HT1080 (cell line): ENCODE measurements at regions not wholly inside any gene's neighbourhood (a gene's known extent, or its start where the extent isn't known, plus 50 kb on each side); places are given as distances from the start of the nearest gene placed in this dataset.
"Not testable (repeated sequence)": the region's sequence is repeated elsewhere in the genome, so short reads cannot be mapped to it uniquely, and the experiment has no call there.

Experiments
- DNase-seq: peaks from one replicate; pipeline ENCODE4 v3.0.0-alpha.2; 2015; ENCODE audit warnings: low read depth

DNA sequence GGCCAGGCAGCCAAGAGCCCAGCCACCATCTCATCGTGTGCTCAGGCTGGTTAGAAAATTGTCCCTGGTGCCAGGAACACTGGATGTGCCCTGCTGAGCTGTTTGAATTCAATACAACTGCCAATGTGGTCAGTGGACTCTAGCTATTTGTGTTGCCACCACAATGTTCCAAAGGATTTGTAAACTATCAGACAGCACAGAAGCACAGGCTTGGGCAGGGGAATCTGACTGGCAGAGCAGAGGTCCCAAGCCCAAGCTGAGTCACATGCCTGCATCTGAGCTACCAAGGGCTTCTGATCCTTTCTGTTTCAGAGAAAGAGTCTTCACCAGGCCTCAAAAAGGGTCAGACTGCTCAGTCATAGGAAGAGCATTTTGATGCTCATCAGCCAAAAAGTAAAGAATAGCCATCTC lies 232.1 kb upstream of the SEMA3C start:
- DNase-seq: peak; percentile 32

DNA sequence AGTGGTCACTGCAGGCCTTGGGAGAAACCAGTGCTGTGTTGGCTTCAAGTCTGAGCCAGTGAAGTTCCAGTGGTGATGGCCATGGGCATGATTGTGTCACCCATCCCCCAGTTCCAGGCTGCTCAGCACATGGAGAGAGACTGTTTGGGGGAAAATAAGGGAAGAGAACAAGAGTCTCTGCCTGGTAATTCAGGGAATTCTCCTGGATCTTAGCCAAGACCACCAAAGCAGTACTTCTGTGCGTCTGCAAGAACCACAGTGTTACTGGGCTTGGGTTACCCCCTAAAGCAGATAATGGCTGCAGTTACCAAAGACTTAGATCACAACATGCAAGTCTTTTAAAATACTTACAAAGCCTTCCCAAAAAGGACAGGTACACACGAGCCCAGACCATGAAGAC lies 225.0 kb upstream of the SEMA3C start:
- DNase-seq: no peak

DNA sequence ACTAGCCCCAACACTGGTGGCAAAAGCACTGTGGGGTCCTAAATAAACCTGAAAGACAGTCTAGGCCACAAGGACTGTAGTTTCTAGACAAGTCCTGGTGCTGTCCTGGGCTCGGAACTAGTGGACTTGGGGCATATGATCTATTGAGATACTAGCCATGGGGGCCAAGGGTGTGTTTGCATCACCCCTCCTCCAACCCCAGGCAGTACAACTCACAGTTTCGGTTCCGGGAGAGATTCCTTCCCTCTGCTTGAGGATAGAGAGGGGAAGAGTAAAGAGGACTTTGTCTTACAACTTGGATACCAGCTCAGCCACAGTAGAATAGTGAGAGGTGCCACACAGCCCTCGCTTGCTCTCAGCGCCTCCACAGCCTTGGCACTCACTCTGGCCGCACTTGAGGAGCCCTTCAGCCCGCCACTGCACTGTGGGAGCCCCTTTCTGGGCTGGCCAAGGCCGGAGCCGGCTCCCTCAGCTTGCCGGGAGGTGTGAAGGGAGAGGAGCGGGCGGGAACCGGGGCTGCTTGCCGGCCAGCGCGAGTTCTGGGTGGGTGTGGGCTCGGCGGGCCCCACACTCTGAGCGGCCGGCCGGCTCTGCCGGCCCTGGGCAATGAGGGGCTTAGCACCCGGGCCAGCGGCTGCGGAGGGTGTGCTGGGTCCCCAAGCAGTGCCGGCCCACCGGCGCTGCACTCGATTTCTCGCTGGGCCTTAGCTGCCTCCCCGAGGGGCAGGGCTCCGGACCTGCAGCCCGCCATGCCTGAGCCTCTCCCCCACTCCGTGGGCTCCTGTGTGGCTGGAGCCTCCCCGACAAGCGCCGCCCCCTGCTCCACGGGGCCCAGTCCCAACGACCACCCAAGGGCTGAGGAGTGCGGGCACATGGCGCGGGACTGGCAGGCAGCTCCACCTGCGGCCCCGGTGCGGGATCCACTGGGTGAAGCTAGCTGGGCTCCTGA lies 222.7 kb upstream of the SEMA3C start:
- DNase-seq: not testable (repeated sequence)

DNA sequence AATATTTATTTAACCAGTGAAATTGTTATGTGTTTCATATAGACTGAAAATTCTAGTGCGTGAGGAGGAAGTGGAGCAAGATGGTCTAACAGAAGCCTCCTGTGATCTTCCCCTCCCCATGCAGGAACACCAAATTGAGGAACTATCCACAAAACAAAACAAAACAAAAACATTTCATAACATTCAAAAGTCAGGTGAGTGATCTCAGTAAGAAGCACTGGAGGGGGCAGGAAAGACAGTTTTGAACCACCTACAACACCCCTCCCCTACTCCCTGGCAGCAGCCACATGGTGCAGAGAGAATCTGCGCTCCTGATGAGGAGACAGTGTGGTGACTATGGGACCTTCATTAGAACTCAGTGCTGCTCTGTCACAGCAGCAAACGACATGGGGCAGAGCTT lies 221.9 kb upstream of the SEMA3C start:
- no peak for DNase-seq

DNA sequence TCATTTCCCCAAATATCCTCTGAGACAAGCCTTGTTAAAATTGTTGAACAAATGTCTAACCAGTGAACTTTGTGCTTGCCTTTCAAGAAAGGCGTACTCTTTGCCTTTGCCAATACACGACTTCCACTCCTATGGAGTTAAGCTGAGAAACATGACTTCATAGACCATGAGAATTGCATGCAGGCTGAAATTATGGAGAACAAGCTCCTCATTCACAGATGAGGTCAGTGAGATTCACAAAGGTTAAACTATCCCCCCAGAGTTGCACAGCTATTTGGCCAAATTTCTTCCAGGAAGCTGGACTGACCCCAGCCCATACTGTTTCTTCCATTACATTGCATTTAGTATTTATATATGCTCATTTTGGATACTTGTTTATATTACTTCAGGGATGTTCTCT lies 221.4 kb upstream of the SEMA3C start:
- DNase-seq: no peak

DNA sequence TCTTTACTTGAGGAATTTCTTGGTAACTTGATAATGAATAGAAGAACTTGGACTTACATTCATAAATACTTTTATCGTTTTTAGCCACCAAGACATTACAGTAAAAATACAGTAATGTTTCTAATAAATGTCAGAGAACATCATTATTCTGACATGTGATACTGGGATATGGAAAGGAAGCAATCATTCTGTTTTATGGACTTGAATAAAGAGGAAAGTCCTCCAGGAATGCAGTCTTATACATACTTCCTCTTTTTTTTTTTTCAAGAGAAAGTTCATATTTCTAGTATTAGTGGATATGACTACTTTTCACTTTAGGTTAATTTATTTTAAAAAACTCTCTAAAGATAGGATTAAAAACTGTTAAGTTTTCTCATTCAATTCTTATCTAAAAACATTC lies 220.0 kb upstream of the SEMA3C start:
- no peak for DNase-seq

DNA sequence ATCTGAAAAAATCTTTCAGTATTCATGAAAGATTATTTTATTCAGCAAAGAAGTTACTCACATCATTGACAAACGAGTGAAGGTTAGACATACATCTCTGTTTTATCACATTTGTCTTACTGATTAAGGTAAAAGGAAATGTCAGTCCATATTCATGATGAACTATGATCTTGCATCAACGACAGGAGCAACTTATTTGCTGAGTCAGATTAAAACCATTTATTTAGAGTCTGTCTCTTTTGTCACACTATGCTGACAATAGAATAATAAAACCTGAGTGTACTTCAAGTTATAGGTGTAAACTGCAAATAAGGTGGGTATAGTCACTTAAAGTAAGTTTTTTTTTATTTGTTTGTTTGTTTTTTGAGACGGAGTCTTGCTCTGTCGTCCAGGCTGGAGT lies 216.5 kb upstream of the SEMA3C start:
- DNase-seq: no peak

DNA sequence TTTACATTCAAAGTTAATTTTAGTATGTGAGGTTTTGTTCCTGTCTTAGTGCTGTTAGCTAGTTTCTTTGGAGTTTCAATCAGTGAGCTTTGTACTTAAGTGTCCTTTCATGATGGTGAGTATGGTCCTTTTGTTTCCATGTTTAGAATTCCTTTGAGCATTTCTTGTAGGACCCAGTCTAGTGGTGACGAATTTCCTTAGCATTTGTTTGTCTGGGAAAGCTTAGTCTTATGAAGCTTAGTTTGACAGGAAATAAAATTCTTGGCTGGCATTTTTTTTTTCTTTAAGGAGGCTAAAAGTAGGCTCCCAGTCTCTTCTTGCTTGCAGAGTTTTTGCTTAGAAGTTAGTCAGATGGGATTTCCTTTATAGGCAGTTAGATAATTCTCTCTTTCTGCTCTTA lies 209.2 kb upstream of the SEMA3C start:
- peak; percentile 49 for DNase-seq

DNA sequence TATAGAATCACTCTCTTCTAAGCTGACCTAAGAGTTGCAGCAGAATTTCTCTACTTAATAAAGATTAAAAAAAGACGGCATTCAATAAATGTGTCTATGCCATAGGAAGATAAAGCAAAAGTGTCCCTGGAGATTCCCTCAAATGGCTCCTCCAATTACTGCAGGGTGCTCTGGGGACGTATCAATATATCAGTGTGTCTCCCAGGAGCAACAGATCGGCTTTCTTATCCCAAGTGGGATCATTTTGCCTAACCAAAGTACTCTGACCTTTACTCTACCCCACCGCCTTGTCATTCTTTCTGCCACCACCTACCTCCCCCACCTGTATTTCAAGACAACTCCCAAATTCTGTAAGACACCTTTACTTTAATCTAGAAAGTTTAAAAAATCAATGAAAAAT lies 202.0 kb upstream of the SEMA3C start:
- no peak for DNase-seq

DNA sequence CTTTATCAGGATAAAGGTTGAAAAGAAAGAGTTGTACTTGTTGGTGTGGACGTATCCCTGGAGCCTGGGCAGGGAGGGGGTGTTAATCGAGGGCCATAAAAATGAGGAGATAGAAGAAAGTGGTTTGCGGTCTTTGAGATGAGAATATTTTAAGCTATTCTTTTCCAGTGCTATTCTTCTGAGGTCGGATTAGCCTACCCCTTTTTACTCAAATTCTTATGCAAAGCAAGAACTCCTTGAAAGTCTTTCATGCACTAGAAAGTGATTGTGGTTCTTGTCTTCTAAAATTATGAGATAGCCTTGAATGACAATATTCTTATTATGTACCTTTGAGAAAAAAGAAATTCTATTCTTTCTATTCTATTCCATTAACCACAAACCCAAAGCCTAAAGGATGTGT lies 201.3 kb upstream of the SEMA3C start:
- DNase-seq: no peak

DNA sequence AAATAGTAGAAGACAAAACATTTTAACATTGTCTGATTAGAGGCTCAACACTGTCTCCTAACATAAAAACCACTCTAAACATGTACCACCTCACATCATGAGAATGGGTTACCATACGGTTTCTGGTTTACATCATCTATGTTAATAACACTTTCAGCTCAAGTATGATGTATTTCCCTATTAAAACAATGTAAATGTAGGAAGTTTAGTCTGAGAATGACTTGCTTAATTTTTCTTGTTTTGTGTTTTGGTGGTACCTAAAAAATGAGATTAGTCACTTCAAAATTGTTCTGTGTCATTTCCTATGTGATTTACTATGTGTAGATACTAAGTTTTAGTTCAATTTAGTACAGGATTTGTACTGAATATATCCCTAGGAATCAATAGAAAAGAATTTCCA lies 195.8 kb upstream of the SEMA3C start:
- peak; percentile 24 for DNase-seq

DNA sequence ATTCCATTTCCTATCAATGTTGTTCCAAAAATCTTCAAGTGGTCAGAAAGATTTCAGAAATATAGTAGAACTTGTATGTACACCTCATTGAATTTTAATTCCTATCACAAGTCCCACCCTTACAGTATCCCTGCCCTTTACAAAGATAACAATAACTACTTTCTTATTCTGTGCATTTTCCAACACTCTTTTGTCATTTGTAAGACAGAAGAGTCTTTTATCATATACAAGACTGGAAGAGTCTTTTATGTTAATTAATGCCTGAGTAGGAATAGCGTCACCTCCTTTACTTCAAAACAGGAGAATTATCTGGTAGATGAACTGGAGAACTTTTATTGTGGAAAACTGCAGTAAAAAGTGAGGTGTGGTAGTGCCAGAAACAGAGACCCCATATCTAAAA lies 193.9 kb upstream of the SEMA3C start:
- DNase-seq: no peak

DNA sequence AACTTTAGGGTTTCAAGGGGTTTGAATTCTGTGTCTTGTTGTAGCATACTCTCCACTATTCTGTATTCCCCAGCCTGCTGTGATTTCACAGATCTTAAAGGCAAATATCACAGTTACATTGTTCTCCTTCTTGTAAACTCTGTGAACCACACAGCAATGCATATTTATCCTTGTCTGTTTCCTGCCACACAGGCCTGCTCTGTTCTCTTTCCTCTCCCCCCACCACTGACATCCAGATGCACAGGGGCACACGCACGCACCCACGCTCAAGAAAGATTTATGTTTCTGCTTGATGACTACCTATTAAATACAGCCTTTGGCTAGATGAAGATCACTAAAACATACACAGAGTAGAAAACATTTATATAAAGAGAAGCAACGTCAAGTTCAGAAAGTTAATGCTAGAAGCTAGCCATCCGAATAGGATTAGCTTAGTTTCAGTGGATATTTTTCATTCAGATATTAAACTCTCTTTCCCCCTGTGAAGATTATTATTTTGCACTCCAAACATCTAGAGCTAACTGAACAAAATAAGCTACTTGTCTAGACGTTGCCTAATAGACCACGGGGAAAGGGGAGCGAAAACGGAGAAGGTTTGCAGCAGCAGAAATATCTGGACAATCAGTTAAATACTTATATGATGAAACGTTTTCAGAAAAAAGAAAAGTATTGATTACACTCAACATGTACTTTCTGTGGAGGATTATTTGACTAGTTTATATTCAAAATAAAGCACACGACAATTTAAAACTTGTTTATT lies 193.1 kb upstream of the SEMA3C start:
- DNase-seq: no peak

DNA sequence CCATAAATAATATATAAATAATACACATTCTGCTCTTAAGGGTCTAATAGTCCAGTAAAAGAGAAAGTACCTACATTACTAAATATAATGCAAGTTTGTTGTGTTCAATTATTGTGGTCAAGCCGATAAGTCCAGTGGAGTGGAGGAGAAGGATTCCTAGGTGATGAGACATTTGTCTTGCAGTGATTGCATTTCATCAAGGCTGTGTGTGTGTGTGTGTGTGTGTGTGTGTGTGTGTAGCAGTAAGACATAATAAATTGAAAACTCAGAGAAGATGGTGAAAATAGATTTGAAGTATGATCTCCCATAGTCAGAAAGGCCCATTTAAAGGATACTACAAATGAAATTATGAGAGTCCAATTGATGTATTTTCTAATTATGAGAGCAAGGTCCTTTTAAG lies 192.5 kb upstream of the SEMA3C start:
- DNase-seq: peak; percentile 78

DNA sequence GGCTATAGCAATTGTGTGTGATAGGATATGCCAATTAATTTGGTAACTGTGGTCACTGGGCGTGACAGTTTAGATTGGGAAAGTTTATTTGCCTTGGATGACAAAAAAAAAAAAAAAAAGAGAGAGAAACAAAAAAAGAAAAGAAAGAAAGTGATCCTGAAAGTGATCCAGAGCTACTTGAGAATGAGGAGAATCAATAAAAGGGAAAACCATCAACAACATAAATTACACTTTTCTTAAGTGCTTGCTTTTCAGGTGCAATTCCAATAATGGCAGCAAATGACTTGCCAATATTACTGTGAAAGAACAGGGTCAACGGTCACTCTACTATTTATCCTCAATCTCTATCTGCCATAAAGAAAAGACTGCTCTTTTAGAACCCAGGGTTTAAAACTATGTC lies 191.8 kb upstream of the SEMA3C start:
- DNase-seq: no peak

DNA sequence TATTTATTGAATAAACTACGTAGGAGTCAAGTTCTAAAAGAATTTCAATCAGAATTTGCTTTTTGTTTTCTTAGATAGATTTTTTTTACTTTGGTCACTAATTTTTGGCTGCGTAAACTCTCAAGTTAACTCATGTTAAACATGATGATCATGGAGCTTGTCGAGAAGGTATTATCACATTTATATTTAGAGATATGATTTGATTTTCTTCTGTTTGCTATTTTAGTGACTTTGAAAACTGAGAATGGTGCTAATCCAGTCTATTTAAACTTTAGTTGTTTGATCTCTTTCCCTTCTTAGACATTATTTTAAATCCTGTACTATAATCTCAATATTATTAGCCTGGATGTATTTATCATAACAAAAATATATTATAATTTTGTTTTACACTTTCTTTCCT lies 179.4 kb upstream of the SEMA3C start:
- no peak for DNase-seq

DNA sequence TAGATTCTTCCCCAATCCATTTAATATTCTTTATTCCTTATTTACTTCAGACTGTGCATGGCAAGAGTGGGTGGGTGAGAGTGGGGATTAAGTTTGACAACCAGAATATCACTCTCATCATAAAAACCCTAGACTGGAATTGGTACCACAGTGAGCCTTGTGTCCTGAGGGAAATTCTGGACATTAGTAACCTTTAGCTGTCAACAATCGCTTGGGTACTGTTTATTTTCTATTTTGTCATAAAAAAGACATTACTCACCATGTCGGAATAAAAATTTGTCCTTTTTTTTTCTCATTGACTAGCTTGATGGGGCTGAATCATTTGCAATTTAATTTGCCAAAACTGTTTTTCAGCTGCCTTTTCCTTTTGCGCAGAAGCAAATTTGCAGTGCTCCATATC lies 176.1 kb upstream of the SEMA3C start:
- no peak for DNase-seq

DNA sequence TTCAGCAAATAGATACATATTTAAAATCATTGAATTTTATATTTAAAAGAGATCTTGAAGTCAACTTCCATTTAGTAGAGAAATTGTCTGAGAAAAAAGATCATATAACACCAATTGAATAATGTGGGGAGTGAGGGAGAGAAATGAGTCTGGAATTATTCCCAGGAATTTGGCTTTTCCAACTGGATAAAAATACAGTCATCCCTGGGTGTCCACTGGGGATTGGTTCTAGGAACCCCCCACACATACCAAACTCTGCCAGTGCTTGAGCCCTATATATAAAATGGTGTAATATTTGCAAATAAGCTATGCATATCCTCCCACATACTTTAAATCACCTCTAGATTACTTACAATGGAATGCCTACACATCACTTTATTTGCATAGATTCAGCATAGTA lies 162.8 kb upstream of the SEMA3C start:
- DNase-seq: no peak

DNA sequence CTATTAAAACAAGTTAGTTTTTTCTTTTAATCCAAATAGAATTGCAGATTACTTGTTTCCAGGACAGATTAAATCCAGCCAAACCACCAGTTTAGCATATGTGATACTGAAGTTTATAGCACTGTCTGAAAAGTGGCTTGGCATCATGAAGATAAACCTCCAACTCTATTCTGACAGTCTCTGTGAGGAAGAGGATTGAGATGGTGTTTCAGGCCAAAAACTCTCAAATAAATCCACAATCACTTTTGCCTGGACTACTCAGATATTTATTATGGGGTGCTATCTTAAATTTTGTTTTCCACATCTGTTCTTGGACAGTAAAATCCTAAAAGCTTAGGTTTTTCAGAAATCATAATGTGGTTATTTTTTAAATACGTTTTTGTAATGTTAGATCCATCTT lies 161.7 kb upstream of the SEMA3C start:
- DNase-seq: no peak

DNA sequence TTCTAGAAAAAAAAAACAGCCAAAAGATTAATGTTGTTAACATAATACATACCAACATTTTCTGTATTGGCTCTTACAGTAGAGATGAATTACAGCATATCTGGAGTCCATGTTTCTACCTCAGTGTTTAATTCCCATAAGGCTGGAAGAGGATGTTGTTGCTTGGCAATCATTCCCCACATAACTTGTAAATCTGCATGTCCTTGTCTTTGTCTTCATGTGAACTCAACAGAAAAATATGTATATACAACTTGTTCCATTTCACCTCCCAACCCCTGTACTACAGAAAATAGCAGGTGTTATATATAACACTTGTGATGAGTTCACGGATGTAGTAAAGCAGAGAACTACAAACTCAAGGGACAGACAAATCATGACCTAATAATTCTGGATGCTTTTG lies 160.9 kb upstream of the SEMA3C start:
- DNase-seq: no peak

DNA sequence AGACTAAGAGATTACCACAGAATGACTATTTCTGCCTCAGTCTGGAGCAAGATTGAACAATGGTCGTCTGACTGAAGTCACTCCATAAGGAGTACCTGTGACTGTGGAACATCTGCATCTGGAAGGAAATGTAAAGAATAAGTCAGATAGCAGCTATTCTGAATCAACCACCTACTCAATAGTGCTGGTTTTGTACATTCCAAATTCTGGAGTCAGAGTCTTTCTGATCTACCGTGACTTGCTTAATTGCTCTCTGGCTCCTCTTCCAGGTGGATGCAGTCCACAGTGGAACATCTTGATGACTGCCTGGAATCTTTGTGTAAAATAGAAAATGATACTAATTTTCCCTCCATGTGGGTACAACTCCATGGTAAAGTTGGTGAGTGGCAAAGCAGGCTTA lies 156.3 kb upstream of the SEMA3C start:
- no peak for DNase-seq

DNA sequence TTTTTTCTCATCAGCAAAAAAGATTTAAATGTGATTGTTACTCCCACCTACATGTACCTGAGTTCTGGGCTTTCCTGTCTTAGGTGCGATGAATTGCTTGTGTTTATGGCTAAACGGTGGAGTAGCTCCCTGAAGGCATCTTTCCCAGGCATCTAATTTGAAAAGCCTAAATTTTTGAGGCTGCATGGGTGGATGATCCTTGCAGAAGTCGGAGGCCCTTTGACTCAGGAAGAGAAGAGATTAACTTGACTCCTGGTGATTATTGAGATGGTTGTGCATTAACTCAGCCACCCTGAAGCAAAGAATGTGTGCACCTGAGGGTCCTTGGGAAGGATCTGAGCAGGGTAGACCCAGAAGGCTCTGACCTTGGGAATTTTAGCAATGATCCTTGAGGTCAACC lies 155.6 kb upstream of the SEMA3C start:
- DNase-seq: no peak

DNA sequence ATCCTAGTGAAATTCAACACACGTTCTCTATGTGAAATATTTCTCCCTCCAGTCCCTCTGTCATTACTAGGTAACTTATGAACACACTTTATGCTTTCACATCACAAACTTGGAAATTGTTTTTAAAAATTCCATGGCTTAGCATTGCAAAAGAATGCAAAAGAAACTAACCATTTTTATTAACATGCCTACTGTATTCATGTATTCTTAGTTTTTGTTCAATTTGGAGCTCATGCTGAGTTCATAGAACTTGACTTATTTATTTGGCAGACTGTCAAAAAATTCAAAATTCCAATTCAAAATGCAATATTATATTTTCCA lies 155.0 kb upstream of the SEMA3C start:
- no peak for DNase-seq
